Hepatocyte (in vitro differentiated cells): ENCODE measurements at regions not wholly inside any gene's neighbourhood (a gene's known extent, or its start where the extent isn't known, plus 50 kb on each side); places are given as distances from the start of the nearest gene placed in this dataset.

ENCODE experiments used
- DNase-seq: peaks from one replicate; pipeline ENCODE4 v3.0.0-alpha.2; 2016; ENCODE audit warnings: low spot score
- H2AFZ ChIP-seq: fragments of 200-600 bp; sonication (generic); 2 replicates; pipeline ENCODE4 v1.6.0; 2016; ENCODE audit warnings: antibody characterized with exemption, mild to moderate bottlenecking
- H3K27ac ChIP-seq: fragments of 200-600 bp; sonication (generic); 2 replicates; pipeline ENCODE4 v1.5.1; 2016; ENCODE audit warnings: mild to moderate bottlenecking
- H3K27me3 ChIP-seq: fragments of 200-600 bp; sonication (generic); 2 replicates; pipeline ENCODE4 v1.6.1; 2016
- H3K36me3 ChIP-seq: fragments of 200-600 bp; sonication (generic); replicated peaks from 2 replicates; pipeline ENCODE4 v1.5.1; 2016; ENCODE audit warnings: low read depth; ENCODE audit not compliant: insufficient read depth
- H3K4me1 ChIP-seq: fragments of 200-600 bp; sonication (generic); 2 replicates; pipeline ENCODE4 v1.5.1; 2016; ENCODE audit warnings: mild to moderate bottlenecking, moderate library complexity; ENCODE audit not compliant: insufficient read depth
- H3K4me2 ChIP-seq: fragments of 200-600 bp; sonication (generic); 2 replicates; pipeline ENCODE4 v1.6.0; 2016
- H3K4me3 ChIP-seq: fragments of 200-600 bp; sonication (generic); 2 replicates; pipeline ENCODE4 v1.5.1; 2016; ENCODE audit warnings: mild to moderate bottlenecking
- H3K79me2 ChIP-seq: fragments of 200-600 bp; sonication (generic); 2 replicates; pipeline ENCODE4 v1.6.0; 2017; ENCODE audit warnings: mild to moderate bottlenecking
- H3K9me2 ChIP-seq: fragments of 200-600 bp; sonication (generic); replicated peaks from 2 replicates; pipeline ENCODE4 v1.6.0; 2017; ENCODE audit warnings: mild to moderate bottlenecking; ENCODE audit not compliant: insufficient read depth
- H3K9me3 ChIP-seq: fragments of 200-600 bp; sonication (generic); 2 replicates; pipeline ENCODE4 v1.5.1; 2016; ENCODE audit warnings: low read depth, mild to moderate bottlenecking
- H4K20me1 ChIP-seq: fragments of 200-600 bp; sonication (generic); 2 replicates; pipeline ENCODE4 v1.6.0; 2016; ENCODE audit warnings: mild to moderate bottlenecking; ENCODE audit not compliant: insufficient read depth, poor library complexity, severe bottlenecking
- CTCF ChIP-seq: fragments of 200-600 bp; sonication (generic); IDR thresholded peaks from 2 replicates; pipeline ENCODE4 v1.5.1; 2016; ENCODE audit warnings: antibody characterized with exemption, mild to moderate bottlenecking; ENCODE audit not compliant: poor library complexity
- EZH2 ChIP-seq: fragments of 200-600 bp; sonication (generic); IDR thresholded peaks from 2 replicates; pipeline ENCODE4 v1.6.1; 2016; ENCODE audit warnings: antibody characterized with exemption, mild to moderate bottlenecking, borderline replicate concordance
- EZH2phosphoT487 ChIP-seq: fragments of 200-600 bp; sonication (generic); IDR thresholded peaks from one replicate; pipeline ENCODE4 v1.6.1; 2018; ENCODE audit warnings: antibody characterized with exemption, mild to moderate bottlenecking, low read depth, moderate library complexity; ENCODE audit not compliant: unreplicated experiment, severe bottlenecking
- WGBS: methylation state at CpG from one replicate; pipeline ENCODE4 v1.1.6; 2016; ENCODE audit warnings: low lambda C conversion rate; ENCODE audit errors: missing lambda C conversion rate; 5-methylcytosine and 5-hydroxymethylcytosine counted together

- 60% methylated on average over 3 of the region's 3 CpGs for WGBS
- no peaks in the 10 kb centered on the region for H3K9me2 ChIP-seq
- H3K79me2 ChIP-seq, result no peaks in the 10 kb centered on the region
- H3K4me2 ChIP-seq, result no peak overlapping the region
- H3K4me1 ChIP-seq, result peaks cover 7% of the 10 kb centered on the region
- no peak for TF ChIP-seq CTCF
- no peak for TF ChIP-seq EZH2phosphoT487
- TF ChIP-seq EZH2, result no peak
- H4K20me1 ChIP-seq, result no peaks in the 10 kb centered on the region
- no peaks in the 10 kb centered on the region for H3K36me3 ChIP-seq
- no peaks in the 10 kb centered on the region for H3K27me3 ChIP-seq
- H3K9me3 ChIP-seq, result no peaks in the 10 kb centered on the region
- H3K4me3 ChIP-seq, result no peak overlapping the region
- DNase-seq, result no peak
- H3K27ac ChIP-seq, result no peak overlapping the region
- H2AFZ ChIP-seq, result no peak overlapping the region
Observed at GRCh38 chr1:218939095-218939494, 234.6 kb upstream of the LYPLAL1 start.

DNA sequence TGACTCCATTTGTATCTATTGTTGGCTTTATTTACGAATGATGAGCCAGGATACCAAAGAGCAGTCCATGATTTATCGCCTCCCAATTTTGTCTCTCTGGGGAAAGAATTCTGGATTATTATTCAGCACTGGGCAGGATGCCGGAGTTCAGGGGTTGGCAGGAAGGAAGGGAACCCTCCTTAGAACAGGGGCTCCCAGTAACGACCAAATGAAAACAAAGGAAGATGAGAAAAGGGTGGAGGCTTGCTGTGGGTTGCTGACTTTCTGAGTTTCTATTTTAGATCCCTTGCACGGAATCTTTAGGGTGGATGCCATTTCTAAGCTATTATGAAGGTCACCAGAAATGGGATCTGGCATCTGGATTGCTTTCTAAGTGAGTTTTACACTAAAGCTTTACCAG is 231.2 kb upstream of the LYPLAL1 start:
- DNase-seq, result no peak
- H3K9me2 ChIP-seq, result no peaks in the 10 kb centered on the region
- no peaks in the 10 kb centered on the region for H4K20me1 ChIP-seq
- H3K36me3 ChIP-seq, result no peaks in the 10 kb centered on the region
- H3K27me3 ChIP-seq, result no peaks in the 10 kb centered on the region
- H3K4me3 ChIP-seq, result no peak overlapping the region
- no peaks in the 10 kb centered on the region for H3K79me2 ChIP-seq
- H3K27ac ChIP-seq, result no peak overlapping the region
- H3K4me1 ChIP-seq, result peaks cover 7% of the 10 kb centered on the region
- no peak overlapping the region for H3K4me2 ChIP-seq
- 88% methylated on average over 5 of the region's 5 CpGs for WGBS
- H2AFZ ChIP-seq, result no peak overlapping the region
- no peaks in the 10 kb centered on the region for H3K9me3 ChIP-seq
- TF ChIP-seq EZH2, result no peak
- no peak for TF ChIP-seq EZH2phosphoT487
- no peak for TF ChIP-seq CTCF

DNA sequence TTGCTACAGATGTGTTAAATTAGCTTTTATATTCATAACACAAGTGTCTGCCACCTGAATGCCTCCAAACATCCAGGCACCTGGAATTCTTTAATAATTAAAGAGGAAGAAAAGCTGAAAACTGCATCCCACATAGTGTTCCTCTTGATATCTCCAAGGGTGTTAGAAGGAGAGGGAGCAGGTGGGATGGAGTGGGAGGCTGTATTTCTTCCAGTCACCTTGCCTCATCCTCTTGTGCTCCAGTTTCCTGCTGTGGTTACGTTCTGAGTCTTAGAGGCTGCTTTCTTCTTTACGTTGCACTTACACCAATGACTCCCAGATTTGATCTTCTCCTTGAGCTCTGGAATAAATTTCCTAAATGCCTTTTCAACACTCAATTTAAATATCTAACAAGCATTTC is 230.3 kb upstream of the LYPLAL1 start:
- Histone ChIP-seq H3K4me3 (no peak overlapping the region), H3K4me1 (peaks cover 4% of the 10 kb centered on the region), H3K9me2 (no peaks in the 10 kb centered on the region), H3K79me2 (no peaks in the 10 kb centered on the region), H4K20me1 (no peaks in the 10 kb centered on the region), H3K36me3 (no peaks in the 10 kb centered on the region), H3K4me2 (no peak overlapping the region), H3K9me3 (no peaks in the 10 kb centered on the region), H3K27ac (no peak overlapping the region), H3K27me3 (no peaks in the 10 kb centered on the region), H2AFZ (no peak overlapping the region)
- DNase-seq, result no peak
- no peak for TF ChIP-seq EZH2
- no peak for TF ChIP-seq EZH2phosphoT487
- TF ChIP-seq CTCF, result no peak
- 93% methylated on average over 2 of the region's 2 CpGs for WGBS

- WGBS, result 100% methylated on average over 1 of the region's 1 CpG
- Histone ChIP-seq H3K27me3 (no peaks in the 10 kb centered on the region), H3K4me2 (no peak overlapping the region), H3K9me3 (no peaks in the 10 kb centered on the region), H3K4me1 (no peaks in the 10 kb centered on the region), H2AFZ (no peak overlapping the region), H3K79me2 (no peaks in the 10 kb centered on the region), H3K9me2 (no peaks in the 10 kb centered on the region), H3K27ac (no peak overlapping the region), H3K4me3 (no peak overlapping the region), H4K20me1 (no peaks in the 10 kb centered on the region), H3K36me3 (no peaks in the 10 kb centered on the region)
- DNase-seq, result no peak
- TF ChIP-seq EZH2, result no peak
- no peak for TF ChIP-seq EZH2phosphoT487
- no peak for TF ChIP-seq CTCF
Observed at GRCh38 chr1:218945050-218945449, 228.6 kb upstream of the LYPLAL1 start.
